CD14-positive monocyte (primary cell): ENCODE measurements at regions not wholly inside any gene's neighbourhood (a gene's known extent, or its start where the extent isn't known, plus 50 kb on each side); places are given as distances from the start of the nearest gene placed in this dataset.

Experiments
- DNase-seq, 3 donors: peaks; one replicate each; pipeline ENCODE4 v3.0.0-alpha.2; 2011 to 2022
- H2AFZ ChIP-seq: 2 replicates; pipeline ENCODE4 v1.6.0; 2012; ENCODE audit warnings: mild to moderate bottlenecking, low read depth, low read length, inconsistent platforms; ENCODE audit not compliant: insufficient read depth, poor library complexity, severe bottlenecking
- H3K27ac ChIP-seq, 2 donors: 1 replicate in 1 of 2; 2 replicates in 1 of 2; pipeline ENCODE4 v1.5.1; 2012 to 2013; ENCODE audit warnings: low read length in 2 of 2, control low read depth in 1 of 2, inconsistent platforms in 1 of 2, low read depth in 1 of 2, mild to moderate bottlenecking in 1 of 2
- H3K27me3 ChIP-seq, 2 donors: one replicate each; pipeline versions ENCODE4 v1.6.0 to v1.6.1; 2011 to 2013; ENCODE audit warnings: low read length in 2 of 2; ENCODE audit not compliant: control insufficient read depth in 2 of 2, insufficient read depth in 2 of 2
- H3K36me3 ChIP-seq, 2 donors: replicated peaks in 1 of 2; 1 replicate in 1 of 2; 2 replicates in 1 of 2; pipeline versions ENCODE4 v1.5.1 to v1.6.1; 2012 to 2013; ENCODE audit warnings: low read length in 2 of 2, control low read depth in 1 of 2, inconsistent platforms in 1 of 2, mild to moderate bottlenecking in 1 of 2; ENCODE audit not compliant: insufficient read depth in 2 of 2, control insufficient read depth in 1 of 2
- H3K4me1 ChIP-seq, 2 donors: 1 replicate in 1 of 2; 2 replicates in 1 of 2; pipeline versions ENCODE4 v1.5.1 to v1.6.1; 2012 to 2013; ENCODE audit warnings: low read length in 2 of 2, control low read depth in 1 of 2, inconsistent platforms in 1 of 2, mild to moderate bottlenecking in 1 of 2, moderate library complexity in 1 of 2; ENCODE audit not compliant: insufficient read depth in 2 of 2, control insufficient read depth in 1 of 2
- H3K4me2 ChIP-seq: replicated peaks from 2 replicates; pipeline ENCODE3; 2012; ENCODE audit warnings: low read length, moderate library complexity, mild to moderate bottlenecking; ENCODE audit not compliant: poor library complexity, severe bottlenecking; ENCODE audit errors: extremely low read depth
- H3K4me3 ChIP-seq, 3 experiments: fragments of 200-600 bp in 1 of 3; sonication (generic) in 1 of 3; replicated peaks in 1 of 3; 1 replicate in 2 of 3; 2 replicates in 1 of 3; pipeline ENCODE4 v1.5.1; 2011 to 2013; ENCODE audit warnings: low read length in 3 of 3, mild to moderate bottlenecking in 3 of 3, control low read depth in 2 of 3, low read depth in 2 of 3, inconsistent platforms in 1 of 3, moderate library complexity in 1 of 3
- H3K79me2 ChIP-seq: 2 replicates; pipeline ENCODE4 v1.6.0; 2012; ENCODE audit warnings: mild to moderate bottlenecking, control low read depth, inconsistent platforms, low read length, moderate library complexity; ENCODE audit not compliant: insufficient read depth
- H3K9ac ChIP-seq: 2 replicates; pipeline ENCODE4 v1.6.0; 2017; ENCODE audit warnings: low read length, mild to moderate bottlenecking; ENCODE audit not compliant: insufficient read depth, poor library complexity, severe bottlenecking
- H3K9me3 ChIP-seq, 2 donors: replicated peaks in 1 of 2; 1 replicate in 1 of 2; 2 replicates in 1 of 2; pipeline versions ENCODE4 v1.5.1 to v1.6.1; 2012 to 2013; ENCODE audit warnings: low read length in 2 of 2, control low read depth in 1 of 2; ENCODE audit not compliant: control insufficient read depth in 1 of 2, insufficient read depth in 1 of 2
- H4K20me1 ChIP-seq: 2 replicates; pipeline ENCODE4 v1.6.0; 2012; ENCODE audit warnings: mild to moderate bottlenecking, low read length, control low read depth, moderate library complexity; ENCODE audit not compliant: insufficient read depth
- H3K27ac Mint-ChIP-seq, 7 donors: one replicate each; pipeline ENCODE4 v1.8.0; 2020; ENCODE audit warnings: mild to moderate bottlenecking in 7 of 7, mixed read lengths in 7 of 7, moderate library complexity in 6 of 7, inconsistent platforms in 2 of 7
- H3K27me3 Mint-ChIP-seq, 3 donors: one replicate each; pipeline ENCODE4 v1.8.0; 2021 to 2022; ENCODE audit warnings: low read depth in 3 of 3, mild to moderate bottlenecking in 3 of 3, mixed read lengths in 3 of 3, moderate library complexity in 3 of 3, inconsistent platforms in 1 of 3
- H3K36me3 Mint-ChIP-seq, 2 donors: one replicate each; pipeline ENCODE4 v1.8.0; 2020; ENCODE audit warnings: mixed read lengths in 2 of 2, inconsistent platforms in 1 of 2, mild to moderate bottlenecking in 1 of 2
- H3K4me1 Mint-ChIP-seq: one replicate; pipeline ENCODE4 v1.8.0; 2020; ENCODE audit warnings: mild to moderate bottlenecking, mixed read lengths
- H3K4me3 Mint-ChIP-seq, 2 donors: one replicate each; pipeline ENCODE4 v1.8.0; 2020; ENCODE audit warnings: mild to moderate bottlenecking in 2 of 2, mixed read lengths in 2 of 2, moderate library complexity in 1 of 2
- H3K9me3 Mint-ChIP-seq, 7 donors: one replicate each; pipeline ENCODE4 v1.8.0; 2020 to 2022; ENCODE audit warnings: mixed read lengths in 7 of 7, mild to moderate bottlenecking in 6 of 7, moderate library complexity in 6 of 7, inconsistent platforms in 2 of 7
- CTCF ChIP-seq: fragments of 200-600 bp; IDR thresholded peaks from one replicate; pipeline ENCODE4 v1.8.0; 2022; ENCODE audit warnings: antibody characterized with exemption, mild to moderate bottlenecking
- whole genome bisulfite sequencing: methylation state at CpG from one replicate; pipeline ENCODE4 v1.1.5; 2013; ENCODE audit warnings: missing lambda C conversion rate; ENCODE audit not compliant: insufficient coverage; 5-methylcytosine and 5-hydroxymethylcytosine counted together
- intact Hi-C, 2 donors: fragments of 100-400 bp; cut with micrococcal nuclease; formaldehyde crosslinking; loops; one replicate each; pipeline versions ENCODE4 v1.15.0 to v1.15.1; 2023

DNA sequence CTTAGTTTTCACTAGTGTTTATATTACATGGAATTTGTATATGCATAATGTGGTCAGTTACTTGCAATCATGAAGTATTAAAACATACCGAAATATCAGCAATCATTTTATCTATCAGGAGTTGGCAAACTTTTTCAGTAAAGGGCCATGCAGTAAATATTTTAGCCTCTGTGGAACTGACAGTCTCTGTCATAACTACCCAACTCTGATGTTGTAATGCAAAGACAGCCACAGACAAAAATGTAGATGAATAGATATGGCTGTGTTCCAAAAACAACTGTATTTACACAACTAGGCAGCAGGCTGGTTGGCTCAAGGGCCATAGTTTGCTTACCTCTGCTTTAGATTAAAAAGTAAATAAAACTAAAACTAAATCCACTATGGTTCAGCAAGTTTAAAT, 200.2 kb downstream of the HS3ST1 start:
- Histone ChIP-seq H3K4me1 (no peaks in the 10 kb centered on the region), H4K20me1 (no peaks in the 10 kb centered on the region), H3K9me3 (peaks cover 0 to under 1% of the 10 kb centered on the region in 2 donors), H2AFZ (no peak overlapping the region), H3K27ac (no peak overlapping the region), H3K9ac (no peak overlapping the region), H3K36me3 (no peaks in the 10 kb centered on the region), H3K4me2 (no peak overlapping the region), H3K4me3 (no peak overlapping the region), H3K27me3 (no peaks in the 10 kb centered on the region), H3K79me2 (no peaks in the 10 kb centered on the region)
- no peaks in the 10 kb centered on the region for H3K4me1 Mint-ChIP-seq
- H3K27ac Mint-ChIP-seq = no peak overlapping the region
- H3K4me3 Mint-ChIP-seq = no peak overlapping the region
- no CpG with 5 or more reads among the region's 1 CpG for WGBS
- H3K36me3 Mint-ChIP-seq = no peaks in the 10 kb centered on the region
- no peak for DNase-seq
- no peak for TF ChIP-seq CTCF
- intact Hi-C loops = no loop called here
- H3K9me3 Mint-ChIP-seq = peaks cover 0 to 4% (median 2%) of the 10 kb centered on the region in 7 donors
- peaks cover 0 to 3% (median 2%) of the 10 kb centered on the region in 3 donors for H3K27me3 Mint-ChIP-seq

DNA sequence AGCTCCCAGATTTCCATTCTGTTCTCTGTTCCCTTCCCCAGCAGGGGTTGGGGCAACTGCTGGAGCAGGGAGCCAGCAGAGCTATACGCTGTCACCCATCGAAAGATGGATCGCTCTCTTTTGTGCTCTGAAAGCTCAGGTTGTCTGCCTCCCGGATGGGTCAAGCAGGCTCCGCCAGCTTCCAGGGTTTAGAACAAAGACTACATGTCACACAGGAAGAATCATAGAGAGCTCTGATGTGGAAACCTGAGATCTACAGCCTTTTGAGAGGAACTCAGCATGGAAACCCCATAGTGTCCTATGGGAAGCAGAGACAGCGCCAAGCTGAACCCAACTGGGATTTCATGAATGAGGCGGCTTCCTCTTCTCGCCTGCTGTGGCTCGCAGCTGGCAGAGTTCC, 205.4 kb downstream of the HS3ST1 start:
- intact Hi-C loops = no loop called here
- WGBS = over 99% methylated on average over 7 of the region's 9 CpGs
- Histone ChIP-seq H3K36me3 (no peaks in the 10 kb centered on the region), H3K9me3 (peaks cover 0 to 5% of the 10 kb centered on the region in 2 donors), H3K27ac (no peak overlapping the region), H3K4me1 (no peaks in the 10 kb centered on the region), H4K20me1 (no peaks in the 10 kb centered on the region), H3K4me2 (no peak overlapping the region), H3K4me3 (no peak overlapping the region), H3K9ac (no peak overlapping the region), H3K79me2 (no peaks in the 10 kb centered on the region), H3K27me3 (no peaks in the 10 kb centered on the region), H2AFZ (no peak overlapping the region)
- Mint-ChIP-seq H3K36me3 (no peaks in the 10 kb centered on the region), H3K9me3 (peaks cover 0 to 10% (median 3%) of the 10 kb centered on the region in 7 donors), H3K4me3 (no peak overlapping the region), H3K27ac (no peak overlapping the region), H3K4me1 (no peaks in the 10 kb centered on the region), H3K27me3 (peaks cover 0 to 1% (median 0%) of the 10 kb centered on the region in 3 donors)
- no peak for TF ChIP-seq CTCF
- DNase-seq = no peak
